Activated T-cell treated with anti-CD3 and anti-CD28 coated beads, Interleukin-2, amount 50 U/mL, for 72 hours (primary cell): ENCODE measurements at regions not wholly inside any gene's neighbourhood (a gene's known extent, or its start where the extent isn't known, plus 50 kb on each side); places are given as distances from the start of the nearest gene placed in this dataset.

Experiments used
- ATAC-seq, 2 donors: fragments of 150-1000 bp; cut with Tn5 transposase; replicated peaks in 1 of 2; 2 replicates each; pipeline ENCODE4 v1.10.0; 2021; ENCODE audit warnings: moderate library complexity in 2 of 2, mild to moderate bottlenecking in 1 of 2
- DNase-seq, 2 donors: peaks; one replicate each; pipeline ENCODE4 v3.0.0; 2021 to 2022; ENCODE audit warnings: mixed read lengths in 1 of 2
- H3K27ac Mint-ChIP-seq: one replicate; pipeline ENCODE4 v1.8.0; 2022; ENCODE audit warnings: mild to moderate bottlenecking, moderate library complexity, mixed read lengths
- H3K27me3 Mint-ChIP-seq: one replicate; pipeline ENCODE4 v1.8.0; 2022; ENCODE audit warnings: low read depth, mixed read lengths
- H3K36me3 Mint-ChIP-seq, 2 donors: one replicate each; pipeline ENCODE4 v1.8.0; 2022; ENCODE audit warnings: mixed read lengths in 2 of 2, mild to moderate bottlenecking in 1 of 2; ENCODE audit not compliant: insufficient read depth in 2 of 2
- H3K4me1 Mint-ChIP-seq: one replicate; pipeline ENCODE4 v1.8.0; 2022; ENCODE audit warnings: low read depth, mixed read lengths
- H3K4me3 Mint-ChIP-seq, 2 donors: one replicate each; pipeline ENCODE4 v1.8.0; 2022; ENCODE audit warnings: mild to moderate bottlenecking in 2 of 2, mixed read lengths in 2 of 2, moderate library complexity in 2 of 2
- H3K9me3 Mint-ChIP-seq, 2 donors: one replicate each; pipeline ENCODE4 v1.8.0; 2022; ENCODE audit warnings: mixed read lengths in 2 of 2

DNA sequence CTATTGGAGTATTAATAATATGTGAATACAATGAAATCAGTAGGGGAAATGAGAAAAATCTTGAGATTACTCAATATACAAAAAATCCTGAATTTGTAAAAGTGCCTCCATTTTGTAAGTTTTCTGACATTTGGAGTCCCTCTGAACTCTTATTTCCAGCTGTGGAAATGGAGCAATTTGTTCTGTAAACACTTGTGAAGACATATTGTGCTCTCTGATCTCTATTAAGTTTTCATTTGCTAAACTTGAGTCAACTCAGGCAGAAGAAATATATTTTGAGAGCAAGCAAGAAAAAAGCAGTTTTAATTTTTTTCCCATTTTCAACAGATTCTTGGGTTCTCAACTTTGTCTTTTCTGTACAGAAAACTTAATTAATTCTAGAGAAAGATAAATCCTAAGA lies 51.4 kb upstream of the PCDH18 start:
- ATAC-seq (no peak), DNase-seq (no peak)
- Mint-ChIP-seq H3K4me3 (no peak overlapping the region), H3K36me3 (no peaks in the 10 kb centered on the region), H3K4me1 (no peaks in the 10 kb centered on the region), H3K27ac (no peak overlapping the region), H3K9me3 (peaks cover 0 to 5% of the 10 kb centered on the region in 2 donors), H3K27me3 (no peaks in the 10 kb centered on the region)
